Activated naive CD8-positive, alpha-beta T cell treated with anti-CD3 and anti-CD28 coated beads, Interleukin-2, amount 10 ng/mL, durations not matched to agents 7 days and 5 days (primary cell): ENCODE measurements at regions not wholly inside any gene's neighbourhood (a gene's known extent, or its start where the extent isn't known, plus 50 kb on each side); places are given as distances from the start of the nearest gene placed in this dataset.

Experiments
- ATAC-seq: fragments of 150-1000 bp; cut with Tn5 transposase; one replicate; pipeline ENCODE4 v1.10.0; 2021; ENCODE audit warnings: low read depth, moderate library complexity
- POLR2A ChIA-PET: fragments of 350-600 bp; sonication (Branson Sonifier 250); formaldehyde crosslinking; loops from one replicate; lab custom pipeline; 2021; ENCODE audit warnings: antibody characterized with exemption; lab: Charles Lee
- DNase-seq: peaks from one replicate; pipeline ENCODE4 v3.0.0; 2021
- H3K27ac Mint-ChIP-seq: one replicate; pipeline ENCODE4 v1.8.0; 2022; ENCODE audit warnings: mild to moderate bottlenecking, mixed read lengths
- H3K27me3 Mint-ChIP-seq: one replicate; pipeline ENCODE4 v1.8.0; 2022; ENCODE audit warnings: mild to moderate bottlenecking, moderate library complexity, mixed read lengths
- H3K36me3 Mint-ChIP-seq: one replicate; pipeline ENCODE4 v1.8.0; 2021; ENCODE audit warnings: mild to moderate bottlenecking, mixed read lengths
- H3K4me1 Mint-ChIP-seq: one replicate; pipeline ENCODE4 v1.8.0; 2021; ENCODE audit warnings: mixed read lengths
- H3K4me3 Mint-ChIP-seq: one replicate; pipeline ENCODE4 v1.8.0; 2022; ENCODE audit warnings: mild to moderate bottlenecking, moderate library complexity, mixed read lengths
- H3K9me3 Mint-ChIP-seq: one replicate; pipeline ENCODE4 v1.8.0; 2021; ENCODE audit warnings: mixed read lengths

DNA sequence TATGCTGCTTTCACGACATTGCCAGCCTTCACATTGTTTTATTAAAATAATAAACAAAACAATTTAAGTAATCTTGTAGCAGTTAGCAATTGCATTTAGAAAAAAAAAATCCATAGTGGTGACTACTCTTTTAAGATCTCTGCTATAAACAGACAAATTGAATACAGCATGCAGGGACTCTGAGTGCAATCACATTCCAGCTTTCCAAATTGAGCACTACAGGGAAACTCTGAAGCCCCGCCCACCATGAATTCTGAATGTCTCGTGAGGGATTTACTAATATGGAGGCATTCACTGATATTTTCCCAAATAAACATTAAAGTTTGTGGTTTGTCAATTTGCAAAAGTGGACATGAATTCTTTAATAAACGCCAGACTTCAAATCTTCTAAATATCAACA is 698.8 kb downstream of the LIG4 start:
- ATAC-seq (no peak), DNase-seq (no peak)
- Mint-ChIP-seq H3K9me3 (peaks cover 6% of the 10 kb centered on the region), H3K27ac (no peak overlapping the region), H3K4me1 (no peaks in the 10 kb centered on the region), H3K36me3 (no peaks in the 10 kb centered on the region), H3K27me3 (no peaks in the 10 kb centered on the region), H3K4me3 (no peak overlapping the region)
- POLR2A ChIA-PET: no interaction called here

- Mint-ChIP-seq H3K36me3 (no peaks in the 10 kb centered on the region), H3K4me1 (no peaks in the 10 kb centered on the region), H3K9me3 (peaks cover 2% of the 10 kb centered on the region), H3K27ac (no peak overlapping the region), H3K27me3 (no peaks in the 10 kb centered on the region), H3K4me3 (no peak overlapping the region)
- ATAC-seq: no peak
- DNase-seq: no peak
- POLR2A ChIA-PET: no interaction called here
Measured at GRCh38 chr13:107512551-107512950, 702.8 kb downstream of the LIG4 start.

DNA sequence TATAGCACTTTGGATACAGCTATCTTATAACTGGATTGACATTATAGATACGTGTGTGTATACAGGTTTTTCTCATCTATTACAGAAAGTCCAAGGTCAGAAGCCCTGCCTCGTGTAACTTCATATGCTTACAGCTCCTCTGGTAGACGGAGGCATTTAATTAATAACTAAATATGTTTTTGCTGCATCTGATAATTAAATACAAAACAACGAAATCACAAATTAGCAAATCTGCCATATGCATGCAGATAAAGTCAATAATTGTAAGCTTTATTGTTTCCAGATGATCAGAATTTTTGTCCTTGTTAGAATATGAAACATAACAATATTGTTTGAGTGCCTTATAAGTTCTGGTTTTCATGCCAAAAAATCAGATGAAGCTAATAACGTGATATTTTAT is 717.7 kb downstream of the LIG4 start:
- Mint-ChIP-seq H3K4me1 (no peaks in the 10 kb centered on the region), H3K27me3 (no peaks in the 10 kb centered on the region), H3K4me3 (no peak overlapping the region), H3K27ac (no peak overlapping the region), H3K36me3 (no peaks in the 10 kb centered on the region), H3K9me3 (peaks cover 3% of the 10 kb centered on the region)
- DNase-seq: no peak
- ATAC-seq: no peak
- POLR2A ChIA-PET: no interaction called here

- no peaks in the 10 kb centered on the region for H3K4me1 Mint-ChIP-seq
- no peak overlapping the region for H3K4me3 Mint-ChIP-seq
- POLR2A ChIA-PET: no interaction called here
- no peaks in the 10 kb centered on the region for H3K27me3 Mint-ChIP-seq
- ATAC-seq (no peak), DNase-seq (no peak)
- peaks cover 9% of the 10 kb centered on the region for H3K9me3 Mint-ChIP-seq
- no peaks in the 10 kb centered on the region for H3K36me3 Mint-ChIP-seq
- H3K27ac Mint-ChIP-seq: no peak overlapping the region
Measured at GRCh38 chr13:107493266-107493665, 722.1 kb downstream of the LIG4 start.

- H3K27me3 Mint-ChIP-seq: no peaks in the 10 kb centered on the region
- no peak overlapping the region for H3K4me3 Mint-ChIP-seq
- no peak overlapping the region for H3K27ac Mint-ChIP-seq
- DNase-seq (no peak), ATAC-seq (no peak)
- H3K4me1 Mint-ChIP-seq: no peaks in the 10 kb centered on the region
- H3K36me3 Mint-ChIP-seq: no peaks in the 10 kb centered on the region
- POLR2A ChIA-PET: no interaction called here
- H3K9me3 Mint-ChIP-seq: no peaks in the 10 kb centered on the region
Measured at GRCh38 chr13:107482688-107483087, 732.6 kb downstream of the LIG4 start.

GRCh38 chr13:107480130-107480529 is 735.2 kb downstream of the LIG4 start:
- no peaks in the 10 kb centered on the region for H3K36me3 Mint-ChIP-seq
- DNase-seq (no peak), ATAC-seq (no peak)
- POLR2A ChIA-PET: no interaction called here
- no peaks in the 10 kb centered on the region for H3K27me3 Mint-ChIP-seq
- no peak overlapping the region for H3K27ac Mint-ChIP-seq
- H3K4me1 Mint-ChIP-seq: no peaks in the 10 kb centered on the region
- H3K9me3 Mint-ChIP-seq: no peaks in the 10 kb centered on the region
- H3K4me3 Mint-ChIP-seq: no peak overlapping the region

DNA sequence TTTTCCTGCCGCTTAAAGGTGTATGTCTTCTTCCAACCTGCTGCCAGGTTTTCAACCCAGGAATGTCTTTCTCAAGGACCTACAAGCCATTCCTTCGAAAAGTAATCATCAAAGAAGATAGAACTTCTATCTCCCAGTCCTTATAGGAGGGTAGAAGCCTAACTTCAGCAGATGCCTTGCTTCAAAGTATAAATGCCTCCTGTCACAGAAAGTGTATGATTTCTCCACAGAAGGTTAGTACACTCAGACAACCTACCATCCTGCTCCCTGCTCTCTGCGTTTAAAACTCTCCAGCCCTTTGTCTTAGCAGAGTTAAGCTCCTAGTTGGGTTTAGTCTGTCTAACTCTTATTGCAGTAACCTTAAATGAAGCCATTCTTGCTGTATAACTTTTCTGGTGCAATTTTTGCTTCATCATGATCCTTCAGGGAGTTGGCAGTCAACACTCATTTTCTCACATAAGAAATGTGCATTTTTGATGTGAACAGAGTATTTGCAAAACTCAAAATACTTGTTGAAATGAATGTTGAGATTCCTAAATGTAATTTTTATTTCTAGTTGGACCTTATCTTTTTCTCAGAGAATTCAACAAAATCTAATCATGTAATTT is 737.5 kb downstream of the LIG4 start:
- Mint-ChIP-seq H3K27me3 (no peaks in the 10 kb centered on the region), H3K27ac (no peak overlapping the region), H3K36me3 (no peaks in the 10 kb centered on the region), H3K9me3 (no peaks in the 10 kb centered on the region), H3K4me1 (no peaks in the 10 kb centered on the region), H3K4me3 (no peak overlapping the region)
- ATAC-seq (no peak), DNase-seq (no peak)
- POLR2A ChIA-PET: no interaction called here

- no peak for DNase-seq
- Mint-ChIP-seq H3K4me1 (no peaks in the 10 kb centered on the region), H3K9me3 (no peaks in the 10 kb centered on the region), H3K4me3 (no peak overlapping the region), H3K27ac (no peak overlapping the region), H3K36me3 (no peaks in the 10 kb centered on the region), H3K27me3 (no peaks in the 10 kb centered on the region)
- POLR2A ChIA-PET: no interaction called here
- ATAC-seq: no peak
Measured at GRCh38 chr13:107475753-107476453, 739.4 kb downstream of the LIG4 start.

DNA sequence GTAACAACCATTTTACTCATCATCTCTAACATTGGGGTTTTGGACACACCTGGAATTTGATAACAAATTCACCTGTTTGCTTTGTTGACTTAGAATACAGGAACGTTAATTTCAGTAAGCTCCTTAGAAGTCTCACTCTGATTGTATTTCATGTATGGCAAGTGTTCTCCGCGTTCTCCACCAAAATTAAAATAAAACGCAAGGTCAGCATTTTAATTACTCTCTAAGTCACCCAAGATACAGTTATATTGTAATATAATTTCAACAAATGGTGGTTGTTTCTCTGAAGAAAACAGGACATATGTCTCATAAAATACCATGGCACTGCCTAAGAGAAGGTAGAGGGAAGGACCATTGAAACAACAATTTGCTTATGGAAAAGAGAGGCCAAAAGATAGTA is 742.1 kb downstream of the LIG4 start:
- ATAC-seq (no peak), DNase-seq (no peak)
- POLR2A ChIA-PET: no interaction called here
- H3K9me3 Mint-ChIP-seq: peaks cover 2% of the 10 kb centered on the region
- H3K27ac Mint-ChIP-seq: no peak overlapping the region
- no peaks in the 10 kb centered on the region for H3K4me1 Mint-ChIP-seq
- no peak overlapping the region for H3K4me3 Mint-ChIP-seq
- H3K36me3 Mint-ChIP-seq: no peaks in the 10 kb centered on the region
- H3K27me3 Mint-ChIP-seq: no peaks in the 10 kb centered on the region

DNA sequence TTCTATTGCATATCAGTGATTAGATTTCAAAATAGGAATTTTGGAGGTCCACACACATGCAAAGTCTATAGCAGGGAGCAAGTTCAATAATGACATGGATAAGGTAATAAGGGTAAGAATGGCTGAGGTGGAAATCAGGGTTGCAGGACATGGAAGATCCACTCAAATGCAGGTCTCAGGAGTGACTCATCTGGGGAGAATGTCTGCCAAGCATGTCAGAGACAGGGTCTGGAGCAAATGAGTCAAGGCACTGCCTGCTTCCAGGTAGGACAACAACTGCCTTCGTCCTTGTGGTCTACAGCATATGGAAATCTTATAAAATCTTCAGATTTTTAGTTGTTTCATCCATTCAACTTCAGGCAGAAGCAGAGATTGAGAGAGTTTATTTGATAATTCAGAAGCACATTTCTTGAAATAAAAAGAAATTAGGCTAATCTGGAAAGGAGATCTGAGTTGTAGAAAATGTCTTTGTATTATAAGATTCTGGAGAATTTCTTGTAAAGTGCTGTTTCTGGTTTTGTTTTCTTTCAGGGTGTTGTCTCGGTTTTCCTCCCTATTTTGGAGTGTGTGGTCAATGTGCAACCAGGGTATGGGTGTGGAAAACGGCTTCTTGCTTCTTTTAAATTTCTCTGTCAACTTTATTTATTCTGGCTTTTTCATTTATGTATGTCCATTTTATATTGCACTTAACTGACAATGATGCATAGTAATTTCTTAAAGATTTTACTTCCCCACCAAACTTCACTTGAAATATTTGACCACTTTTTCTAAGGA is 748.8 kb downstream of the LIG4 start:
- Mint-ChIP-seq H3K36me3 (no peaks in the 10 kb centered on the region), H3K9me3 (peaks cover 2% of the 10 kb centered on the region), H3K4me1 (no peaks in the 10 kb centered on the region), H3K4me3 (no peak overlapping the region), H3K27me3 (no peaks in the 10 kb centered on the region), H3K27ac (no peak overlapping the region)
- no peak for DNase-seq
- no peak for ATAC-seq
- POLR2A ChIA-PET: no interaction called here

DNA sequence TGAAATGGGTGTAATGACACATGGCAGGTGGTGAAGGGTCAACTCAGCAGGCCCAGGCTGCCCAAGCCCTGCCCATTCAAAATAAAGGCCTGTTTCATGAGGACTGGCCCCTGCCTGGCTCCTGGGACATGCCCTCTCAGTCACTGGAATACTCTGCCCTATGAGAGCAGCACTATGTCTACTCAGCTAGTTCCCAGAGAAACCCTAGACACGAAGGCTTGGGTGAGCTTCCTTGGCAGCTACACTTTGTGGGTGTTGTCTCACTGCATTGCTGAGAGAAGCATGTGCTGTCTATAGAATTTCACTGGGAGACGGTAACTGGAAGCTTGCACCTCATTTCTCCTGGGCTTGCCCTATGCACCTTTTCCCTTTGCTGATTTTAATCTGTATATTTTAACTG is 752.8 kb downstream of the LIG4 start:
- Mint-ChIP-seq H3K4me1 (no peaks in the 10 kb centered on the region), H3K4me3 (no peak overlapping the region), H3K36me3 (no peaks in the 10 kb centered on the region), H3K27me3 (no peaks in the 10 kb centered on the region), H3K9me3 (no peaks in the 10 kb centered on the region), H3K27ac (no peak overlapping the region)
- no peak for DNase-seq
- ATAC-seq: no peak
- POLR2A ChIA-PET: no interaction called here

DNA sequence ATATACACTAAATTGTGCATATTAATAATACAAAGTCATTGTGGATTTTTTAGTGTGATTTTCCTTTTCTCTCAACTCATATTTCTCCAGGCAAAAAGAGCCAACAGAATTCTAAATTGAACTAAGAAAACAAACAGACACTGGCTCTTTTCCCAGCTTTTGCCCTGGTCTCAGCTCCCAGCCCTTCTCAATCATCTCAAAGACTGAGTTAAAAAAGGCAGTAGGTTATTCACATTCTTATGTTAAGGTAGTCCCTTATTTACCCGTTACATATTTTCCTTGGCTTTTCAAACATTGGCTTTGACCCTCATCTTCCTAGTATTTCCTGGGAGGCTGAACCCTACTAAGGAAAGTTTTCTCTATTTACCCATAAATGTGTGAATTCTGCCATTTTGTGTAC is 753.6 kb downstream of the LIG4 start:
- H3K36me3 Mint-ChIP-seq: no peaks in the 10 kb centered on the region
- ATAC-seq: no peak
- H3K27ac Mint-ChIP-seq: no peak overlapping the region
- no peaks in the 10 kb centered on the region for H3K27me3 Mint-ChIP-seq
- no peak overlapping the region for H3K4me3 Mint-ChIP-seq
- POLR2A ChIA-PET: no interaction called here
- no peak for DNase-seq
- no peaks in the 10 kb centered on the region for H3K9me3 Mint-ChIP-seq
- H3K4me1 Mint-ChIP-seq: no peaks in the 10 kb centered on the region

- ATAC-seq: no peak
- DNase-seq: no peak
- POLR2A ChIA-PET: no interaction called here
- Mint-ChIP-seq H3K4me3 (no peak overlapping the region), H3K27ac (no peak overlapping the region), H3K36me3 (no peaks in the 10 kb centered on the region), H3K4me1 (no peaks in the 10 kb centered on the region), H3K27me3 (no peaks in the 10 kb centered on the region), H3K9me3 (no peaks in the 10 kb centered on the region)
Measured at GRCh38 chr13:107459430-107459829, 755.9 kb downstream of the LIG4 start.

DNA sequence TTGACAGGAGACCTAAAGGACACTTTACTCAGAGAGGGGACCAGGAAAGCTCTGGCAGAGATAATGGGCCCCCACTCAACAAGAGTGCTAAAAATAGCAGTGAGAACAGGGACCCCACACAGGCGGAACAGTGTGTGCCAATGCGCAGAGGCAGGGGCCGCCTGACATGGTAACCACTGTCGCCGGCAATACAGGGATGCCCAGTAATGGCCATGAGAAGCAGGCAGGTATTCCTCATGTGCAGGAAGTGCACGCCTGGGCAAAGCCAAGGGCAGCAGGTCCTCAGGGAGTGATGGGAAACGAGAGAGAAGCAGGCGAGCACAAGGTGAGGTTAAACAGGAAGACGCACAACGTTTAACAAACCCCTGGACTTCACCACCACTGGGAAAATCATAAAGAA is 757.1 kb downstream of the LIG4 start:
- no peaks in the 10 kb centered on the region for H3K36me3 Mint-ChIP-seq
- DNase-seq: no peak
- H3K27ac Mint-ChIP-seq: no peak overlapping the region
- POLR2A ChIA-PET: no interaction called here
- no peaks in the 10 kb centered on the region for H3K4me1 Mint-ChIP-seq
- no peaks in the 10 kb centered on the region for H3K27me3 Mint-ChIP-seq
- H3K9me3 Mint-ChIP-seq: no peaks in the 10 kb centered on the region
- ATAC-seq: no peak
- no peak overlapping the region for H3K4me3 Mint-ChIP-seq
